NB4 (cell line): ENCODE measurements at regions not wholly inside any gene's neighbourhood (a gene's known extent, or its start where the extent isn't known, plus 50 kb on each side); places are given as distances from the start of the nearest gene placed in this dataset.

Experiments used
- MYC ChIP-seq: IDR thresholded peaks from 2 replicates; pipeline ENCODE4 v1.6.1; 2011; ENCODE audit warnings: low read depth, low read length
- TF ChIP-seq, protein P1 (sequence below): IDR thresholded peaks from one replicate; pipeline ENCODE4 v1.5.1; 2012; ENCODE audit warnings: low read depth, low read length

DNA sequence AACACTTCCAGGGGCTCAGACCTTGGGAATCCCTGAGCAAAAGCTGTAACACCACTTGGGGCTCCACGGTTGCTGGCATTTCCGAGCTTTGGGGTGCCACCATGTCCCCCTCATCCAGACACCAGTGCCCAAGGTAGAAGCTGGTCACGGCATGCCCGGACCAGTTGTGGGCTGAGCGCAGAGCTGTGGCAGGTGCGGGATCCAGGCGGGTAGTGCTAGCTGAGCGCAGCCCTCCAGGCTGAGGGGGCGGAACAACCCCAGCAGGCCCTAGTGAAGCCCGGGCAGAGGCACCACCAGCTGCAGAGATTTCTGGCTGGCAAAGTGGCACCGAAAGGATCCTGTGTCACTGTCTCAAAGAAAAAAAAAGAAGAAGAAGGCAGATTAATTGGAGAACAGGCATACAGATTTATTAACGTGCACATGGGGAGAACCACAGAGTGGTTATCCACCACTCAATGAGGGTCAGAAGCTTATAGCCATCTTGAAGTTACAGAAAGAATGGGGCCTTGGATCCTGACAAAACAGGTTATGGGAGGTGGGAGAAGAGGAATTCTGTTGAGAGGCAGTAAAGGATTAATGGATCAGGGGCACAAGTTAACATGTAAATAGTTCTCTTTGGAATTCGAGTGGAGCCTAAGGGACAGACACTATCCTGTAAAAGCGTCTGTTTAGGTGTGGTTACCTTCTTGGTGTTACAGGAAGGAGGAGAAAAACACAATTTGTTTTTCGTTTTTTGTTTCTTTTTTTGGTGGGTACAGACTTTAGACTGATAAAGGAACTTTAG is 107.5 kb downstream of the CD24 start:
- TF ChIP-seq, protein P1, sequence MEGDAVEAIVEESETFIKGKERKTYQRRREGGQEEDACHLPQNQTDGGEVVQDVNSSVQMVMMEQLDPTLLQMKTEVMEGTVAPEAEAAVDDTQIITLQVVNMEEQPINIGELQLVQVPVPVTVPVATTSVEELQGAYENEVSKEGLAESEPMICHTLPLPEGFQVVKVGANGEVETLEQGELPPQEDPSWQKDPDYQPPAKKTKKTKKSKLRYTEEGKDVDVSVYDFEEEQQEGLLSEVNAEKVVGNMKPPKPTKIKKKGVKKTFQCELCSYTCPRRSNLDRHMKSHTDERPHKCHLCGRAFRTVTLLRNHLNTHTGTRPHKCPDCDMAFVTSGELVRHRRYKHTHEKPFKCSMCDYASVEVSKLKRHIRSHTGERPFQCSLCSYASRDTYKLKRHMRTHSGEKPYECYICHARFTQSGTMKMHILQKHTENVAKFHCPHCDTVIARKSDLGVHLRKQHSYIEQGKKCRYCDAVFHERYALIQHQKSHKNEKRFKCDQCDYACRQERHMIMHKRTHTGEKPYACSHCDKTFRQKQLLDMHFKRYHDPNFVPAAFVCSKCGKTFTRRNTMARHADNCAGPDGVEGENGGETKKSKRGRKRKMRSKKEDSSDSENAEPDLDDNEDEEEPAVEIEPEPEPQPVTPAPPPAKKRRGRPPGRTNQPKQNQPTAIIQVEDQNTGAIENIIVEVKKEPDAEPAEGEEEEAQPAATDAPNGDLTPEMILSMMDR = no peak
- TF ChIP-seq MYC = no peak
